Activated naive CD4-positive, alpha-beta T cell treated with anti-CD3 and anti-CD28 coated beads for 36 hours (primary cell): ENCODE measurements at regions not wholly inside any gene's neighbourhood (a gene's known extent, or its start where the extent isn't known, plus 50 kb on each side); places are given as distances from the start of the nearest gene placed in this dataset.
"Not testable (repeated sequence)": the region's sequence is repeated elsewhere in the genome, so short reads cannot be mapped to it uniquely, and the experiment has no call there.

Source experiments
- CTCF ChIA-PET: fragments of 350-600 bp; sonication (Branson Sonifier 250); formaldehyde crosslinking; loops from one replicate; lab custom pipeline; 2021; ENCODE audit warnings: antibody characterized with exemption; lab: Charles Lee
- DNase-seq: peaks from one replicate; pipeline ENCODE4 v3.0.0-alpha.2; 2020
- H3K27ac Mint-ChIP-seq: one replicate; pipeline ENCODE4 v1.8.0; 2021; ENCODE audit warnings: mild to moderate bottlenecking, mixed read lengths
- H3K27me3 Mint-ChIP-seq: one replicate; pipeline ENCODE4 v1.8.0; 2021; ENCODE audit warnings: low read depth, mixed read lengths
- H3K36me3 Mint-ChIP-seq: one replicate; pipeline ENCODE4 v1.8.0; 2021; ENCODE audit warnings: low read depth, mixed read lengths
- H3K4me1 Mint-ChIP-seq: one replicate; pipeline ENCODE4 v1.8.0; 2021; ENCODE audit warnings: low read depth, mixed read lengths
- H3K4me3 Mint-ChIP-seq: one replicate; pipeline ENCODE4 v1.8.0; 2021; ENCODE audit warnings: mild to moderate bottlenecking, moderate library complexity, mixed read lengths
- H3K9me3 Mint-ChIP-seq: one replicate; pipeline ENCODE4 v1.8.0; 2021; ENCODE audit warnings: mixed read lengths
- intact Hi-C: fragments of 100-400 bp; cut with micrococcal nuclease; formaldehyde crosslinking; loops from one replicate; pipeline ENCODE4 v1.15.1; 2023

DNA sequence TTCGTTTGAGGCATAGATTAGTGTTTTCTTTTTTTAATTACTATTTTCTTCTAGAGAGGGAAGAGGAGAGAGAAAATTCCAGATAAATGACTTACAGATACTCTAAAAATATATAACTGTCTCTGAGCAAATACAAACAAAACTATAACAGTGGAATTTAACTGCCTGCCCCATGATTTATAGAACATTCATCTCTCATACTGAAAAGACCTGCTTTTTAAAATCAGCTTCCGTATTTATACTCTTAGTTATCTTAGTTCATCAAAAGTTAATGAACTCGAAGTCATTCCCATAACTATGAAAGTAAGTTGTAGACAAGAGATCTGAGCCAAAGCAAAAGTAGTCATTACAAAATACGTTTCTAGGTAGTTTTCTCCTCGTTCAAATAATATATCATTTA, 123.8 kb upstream of the DMRT1 start:
- Mint-ChIP-seq H3K4me1 (no peaks in the 10 kb centered on the region), H3K9me3 (no peaks in the 10 kb centered on the region)

GRCh38 chr9:720239-720881, 121.1 kb upstream of the DMRT1 start:
- Mint-ChIP-seq H3K27ac (no peak overlapping the region), H3K27me3 (no peaks in the 10 kb centered on the region), H3K4me1 (no peaks in the 10 kb centered on the region), H3K36me3 (no peaks in the 10 kb centered on the region), H3K9me3 (no peaks in the 10 kb centered on the region), H3K4me3 (no peak overlapping the region)
- CTCF ChIA-PET: no interaction called here
- intact Hi-C loops: no loop called here
- no peak for DNase-seq

More for the DNA sequence above, 123.8 kb upstream of the DMRT1 start:
- intact Hi-C loops: no loop called here
- CTCF ChIA-PET: no interaction called here
- Mint-ChIP-seq H3K36me3 (no peaks in the 10 kb centered on the region), H3K27ac (no peak overlapping the region), H3K27me3 (no peaks in the 10 kb centered on the region), H3K4me3 (no peak overlapping the region)
- DNase-seq: no peak

DNA sequence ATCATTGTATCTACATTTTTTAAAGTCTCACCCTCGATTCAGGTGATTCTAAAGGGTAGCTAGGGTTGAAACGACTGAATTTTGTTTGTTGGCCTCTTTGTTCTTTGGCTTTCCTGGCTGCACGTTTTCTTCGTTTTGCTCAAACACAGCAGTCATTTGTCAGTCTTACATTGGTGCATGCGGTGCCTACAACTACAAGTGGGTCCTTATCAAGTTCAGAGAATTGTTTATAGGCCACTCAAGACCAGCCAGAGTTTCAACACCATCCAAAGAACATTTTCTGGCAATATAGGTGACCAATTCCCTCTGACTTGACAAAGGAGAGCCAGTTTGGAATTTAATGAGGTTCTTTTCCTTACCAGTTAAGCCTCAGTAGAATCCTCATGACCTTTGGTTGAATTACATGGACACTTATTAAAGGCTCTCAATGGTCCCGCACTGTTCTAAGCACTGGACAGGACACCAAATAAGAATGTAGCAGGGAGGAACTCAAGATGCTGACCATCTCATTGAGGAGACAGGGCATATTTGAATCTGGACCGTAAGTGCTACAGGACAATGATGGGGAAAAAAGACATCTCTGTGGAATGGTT, 119.0 kb upstream of the DMRT1 start:
- H3K4me1 Mint-ChIP-seq: no peaks in the 10 kb centered on the region
- no peaks in the 10 kb centered on the region for H3K27me3 Mint-ChIP-seq
- no peak for DNase-seq
- intact Hi-C loops: no loop called here
- no peak overlapping the region for H3K4me3 Mint-ChIP-seq
- H3K27ac Mint-ChIP-seq: no peak overlapping the region
- H3K36me3 Mint-ChIP-seq: no peaks in the 10 kb centered on the region
- H3K9me3 Mint-ChIP-seq: no peaks in the 10 kb centered on the region
- CTCF ChIA-PET: no interaction called here

- H3K9me3 Mint-ChIP-seq, H3K27ac Mint-ChIP-seq, intact Hi-C loops, H3K36me3 Mint-ChIP-seq, H3K4me1 Mint-ChIP-seq, H3K4me3 Mint-ChIP-seq, H3K27me3 Mint-ChIP-seq, DNase-seq: not testable (repeated sequence)
- CTCF ChIA-PET: interaction anchor here (0.7 kb wide), 1 partner anchor 98 kb away, joined by 3 read pairs; no protein-coding TSS in a partner anchor
These were observed 117.0 kb upstream of the DMRT1 start for GRCh38 chr9:724461-724860.

GRCh38 chr9:726005-726404, 115.5 kb upstream of the DMRT1 start:
- Mint-ChIP-seq H3K4me3 (no peak overlapping the region), H3K36me3 (peaks cover 3% of the 10 kb centered on the region), H3K4me1 (no peaks in the 10 kb centered on the region), H3K9me3 (no peaks in the 10 kb centered on the region), H3K27ac (no peak overlapping the region), H3K27me3 (no peaks in the 10 kb centered on the region)
- DNase-seq: no peak
- CTCF ChIA-PET: interaction anchor here (0.6 kb wide), 1 partner anchor 32 kb away, joined by 3 read pairs; no protein-coding TSS in a partner anchor
- intact Hi-C loops: no loop called here

GRCh38 chr9:727767-728166, 113.7 kb upstream of the DMRT1 start:
- Mint-ChIP-seq H3K27ac (no peak overlapping the region), H3K4me3 (no peak overlapping the region), H3K4me1 (no peaks in the 10 kb centered on the region), H3K36me3 (peaks cover 3% of the 10 kb centered on the region), H3K27me3 (no peaks in the 10 kb centered on the region), H3K9me3 (no peaks in the 10 kb centered on the region)
- intact Hi-C loops: no loop called here
- CTCF ChIA-PET: interaction anchor here (0.7 kb wide), 1 partner anchor 369 kb away, joined by 3 read pairs; no protein-coding TSS in a partner anchor
- no peak for DNase-seq

GRCh38 chr9:728535-728934, 113.0 kb upstream of the DMRT1 start:
- Mint-ChIP-seq H3K4me1 (no peaks in the 10 kb centered on the region), H3K27me3 (no peaks in the 10 kb centered on the region), H3K4me3 (no peak overlapping the region), H3K9me3 (no peaks in the 10 kb centered on the region), H3K27ac (no peak overlapping the region), H3K36me3 (peaks cover 3% of the 10 kb centered on the region)
- CTCF ChIA-PET: no interaction called here
- no peak for DNase-seq
- intact Hi-C loops: no loop called here

DNA sequence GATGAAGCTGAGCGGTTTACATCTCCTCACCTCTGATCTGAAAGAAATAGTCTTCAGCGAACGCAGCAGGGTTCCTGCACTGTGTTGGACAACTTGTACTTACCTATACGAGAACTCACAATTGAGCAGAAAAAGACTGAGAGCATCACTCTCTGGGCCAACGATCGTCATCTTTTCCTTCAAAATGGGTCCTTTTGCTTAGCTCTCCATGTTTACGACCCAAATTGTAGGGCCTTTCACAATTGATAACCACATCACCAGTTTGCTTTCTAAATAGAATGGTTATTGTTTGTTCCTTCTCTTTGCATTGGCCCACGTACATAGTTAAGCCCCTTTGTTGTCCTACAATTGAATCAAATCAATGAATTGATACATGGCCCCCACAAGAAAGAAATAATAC, 110.0 kb upstream of the DMRT1 start:
- H3K9me3 Mint-ChIP-seq: no peaks in the 10 kb centered on the region
- no peaks in the 10 kb centered on the region for H3K27me3 Mint-ChIP-seq
- peaks cover 3% of the 10 kb centered on the region for H3K36me3 Mint-ChIP-seq
- H3K4me3 Mint-ChIP-seq: no peak overlapping the region
- intact Hi-C loops: no loop called here
- no peak for DNase-seq
- H3K27ac Mint-ChIP-seq: no peak overlapping the region
- H3K4me1 Mint-ChIP-seq: no peaks in the 10 kb centered on the region
- CTCF ChIA-PET: no interaction called here

GRCh38 chr9:734831-735511, 106.5 kb upstream of the DMRT1 start:
- Mint-ChIP-seq H3K4me3 (no peak overlapping the region), H3K27ac (no peak overlapping the region), H3K9me3 (no peaks in the 10 kb centered on the region), H3K27me3 (no peaks in the 10 kb centered on the region), H3K4me1 (no peaks in the 10 kb centered on the region), H3K36me3 (peaks cover 4% of the 10 kb centered on the region)
- no peak for DNase-seq
- CTCF ChIA-PET: interaction anchor here (0.7 kb wide), 1 partner anchor 28 kb away, joined by 4 read pairs; no protein-coding TSS in a partner anchor
- intact Hi-C loops: no loop called here

DNA sequence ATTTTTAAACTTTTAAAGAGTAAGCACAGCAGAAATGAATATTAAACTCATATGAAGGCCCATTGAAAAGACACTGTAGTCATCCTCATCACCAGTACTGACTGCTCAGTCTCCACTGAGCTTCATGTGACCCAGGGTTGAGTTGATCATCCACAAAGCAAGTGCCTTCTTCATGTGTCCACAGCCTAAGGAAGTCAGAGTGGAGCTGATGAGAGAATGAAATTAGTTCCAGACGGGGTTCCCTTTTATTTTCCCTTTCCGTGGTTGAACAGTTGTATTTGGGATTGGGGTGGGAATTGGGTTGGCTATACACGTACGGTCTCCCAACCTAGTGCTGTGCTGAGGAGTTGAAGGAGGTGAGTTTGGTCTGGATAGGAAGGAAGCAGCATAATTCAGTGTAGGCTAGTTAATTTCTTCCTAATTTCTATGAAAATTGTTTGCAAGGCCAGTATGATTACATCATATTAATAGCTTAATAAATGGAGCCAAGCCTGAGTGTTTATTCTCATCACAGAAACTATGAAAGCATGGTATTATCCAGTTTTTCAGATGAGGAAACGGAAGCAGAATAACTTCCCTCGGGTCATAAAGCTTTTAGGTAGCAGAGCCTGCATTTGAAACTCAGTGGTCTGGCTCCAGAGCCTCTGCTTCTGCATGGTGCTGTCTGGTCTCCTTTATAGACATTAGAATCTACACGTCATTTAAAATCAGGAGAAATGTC, 103.9 kb upstream of the DMRT1 start:
- DNase-seq: no peak
- intact Hi-C loops: no loop called here
- no peak overlapping the region for H3K27ac Mint-ChIP-seq
- H3K4me3 Mint-ChIP-seq: no peak overlapping the region
- CTCF ChIA-PET: no interaction called here
- H3K27me3 Mint-ChIP-seq: no peaks in the 10 kb centered on the region
- H3K36me3 Mint-ChIP-seq: peaks cover 13% of the 10 kb centered on the region
- H3K4me1 Mint-ChIP-seq: no peaks in the 10 kb centered on the region
- no peaks in the 10 kb centered on the region for H3K9me3 Mint-ChIP-seq

GRCh38 chr9:738209-738915, 103.1 kb upstream of the DMRT1 start:
- CTCF ChIA-PET: interaction anchor here (0.5 kb wide), 1 partner anchor 25 kb away, joined by 3 read pairs; no protein-coding TSS in a partner anchor
- no peaks in the 10 kb centered on the region for H3K9me3 Mint-ChIP-seq
- H3K27ac Mint-ChIP-seq: no peak overlapping the region
- no peaks in the 10 kb centered on the region for H3K27me3 Mint-ChIP-seq
- H3K36me3 Mint-ChIP-seq: peaks cover 16% of the 10 kb centered on the region
- no peak for DNase-seq
- H3K4me3 Mint-ChIP-seq: no peak overlapping the region
- intact Hi-C loops: no loop called here
- H3K4me1 Mint-ChIP-seq: no peaks in the 10 kb centered on the region

DNA sequence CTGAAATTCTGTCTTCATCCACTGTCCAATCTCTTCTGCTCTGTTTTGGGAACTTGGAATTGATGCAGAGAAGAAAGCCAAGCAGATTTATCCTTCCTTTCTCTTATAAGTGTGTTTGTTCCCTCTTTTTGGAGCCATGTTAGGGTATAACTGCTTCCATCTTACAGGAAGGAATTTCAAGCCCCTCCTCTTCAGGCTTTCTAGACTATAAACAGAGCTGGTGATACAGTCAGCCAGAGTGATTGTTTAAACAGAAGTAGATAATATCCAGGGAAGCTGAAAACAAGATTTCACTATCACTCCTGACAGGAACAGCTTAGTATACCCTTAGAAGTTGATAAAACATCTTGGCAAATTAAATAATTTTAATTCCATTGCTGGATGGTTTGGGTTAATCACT, 102.1 kb upstream of the DMRT1 start:
- CTCF ChIA-PET: no interaction called here
- no peak for DNase-seq
- intact Hi-C loops: no loop called here
- Mint-ChIP-seq H3K9me3 (no peaks in the 10 kb centered on the region), H3K36me3 (peaks cover 16% of the 10 kb centered on the region), H3K4me3 (no peak overlapping the region), H3K27ac (no peak overlapping the region), H3K27me3 (no peaks in the 10 kb centered on the region), H3K4me1 (no peaks in the 10 kb centered on the region)
